ENCODE measurements at regions not wholly inside any gene's neighbourhood (a gene's known extent, or its start where the extent isn't known, plus 50 kb on each side); places are given as distances from the start of the nearest gene placed in this dataset.

DNA sequence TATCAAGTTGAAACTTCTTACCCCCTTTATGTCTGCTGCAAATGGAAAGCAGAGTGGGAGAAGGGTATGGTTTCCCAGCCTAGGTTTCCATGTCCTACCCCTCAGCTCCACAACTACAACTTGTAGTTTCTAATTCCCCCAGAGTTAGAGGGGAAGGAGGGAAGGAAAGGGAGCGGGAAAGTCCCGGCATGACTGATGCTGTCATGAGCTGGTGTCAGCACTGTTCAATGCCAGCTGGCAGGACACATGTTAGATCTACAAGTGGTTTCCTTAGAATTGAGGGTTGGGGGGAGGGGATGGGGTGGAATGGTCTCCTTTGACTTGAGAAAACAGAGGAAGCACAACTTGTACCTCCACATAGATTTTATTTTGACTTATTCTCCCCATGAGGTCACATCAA is 194.0 kb downstream of the MBD2 start:
- ATAC-seq (no peak), DNase-seq (no peak)
- intact Hi-C loops (cut with DNase I, micrococcal nuclease), result no loop called here

DNA sequence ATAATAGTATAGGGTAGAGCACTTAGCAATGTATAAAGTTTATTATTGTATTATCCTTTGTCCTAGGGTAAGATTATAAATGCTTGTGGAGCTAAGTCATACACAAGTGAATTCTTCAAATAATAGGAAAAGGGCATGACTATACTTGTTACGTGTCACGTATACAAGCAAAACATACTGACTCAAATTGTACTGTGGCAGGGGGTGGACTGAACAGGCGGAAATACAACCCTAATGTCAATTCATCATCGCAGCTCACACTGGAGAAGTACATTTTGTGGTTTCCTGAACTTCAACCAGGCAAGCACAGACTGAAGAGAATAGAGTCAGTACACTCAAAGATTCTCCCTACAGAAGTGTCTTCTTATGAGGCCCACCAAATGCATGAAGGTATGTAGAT is 201.0 kb downstream of the MBD2 start:
- intact Hi-C loops (cut with DNase I, micrococcal nuclease), result no loop called here
- no peak for DNase-seq
- no peak for ATAC-seq

DNA sequence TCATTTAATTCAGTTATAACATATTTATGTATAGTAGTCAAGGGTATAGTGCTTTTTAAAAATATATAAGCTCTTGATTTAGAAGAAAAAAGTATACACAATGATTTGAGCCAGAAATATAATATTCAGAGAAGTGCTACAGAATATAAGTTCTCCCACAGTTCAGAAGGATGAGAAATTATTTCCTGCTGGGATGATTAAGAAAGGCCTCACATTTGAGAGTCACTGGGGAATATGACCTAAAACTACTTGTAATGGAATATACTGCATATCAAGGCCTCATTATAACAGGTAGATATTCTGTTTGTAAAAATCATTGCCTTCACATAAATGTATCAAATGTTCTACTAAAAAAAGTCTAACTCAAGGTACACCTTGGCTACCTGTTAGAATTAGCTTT is 203.5 kb downstream of the MBD2 start:
- intact Hi-C loops (cut with DNase I, micrococcal nuclease), result no loop called here
- ATAC-seq (no peak), DNase-seq (no peak)

DNA sequence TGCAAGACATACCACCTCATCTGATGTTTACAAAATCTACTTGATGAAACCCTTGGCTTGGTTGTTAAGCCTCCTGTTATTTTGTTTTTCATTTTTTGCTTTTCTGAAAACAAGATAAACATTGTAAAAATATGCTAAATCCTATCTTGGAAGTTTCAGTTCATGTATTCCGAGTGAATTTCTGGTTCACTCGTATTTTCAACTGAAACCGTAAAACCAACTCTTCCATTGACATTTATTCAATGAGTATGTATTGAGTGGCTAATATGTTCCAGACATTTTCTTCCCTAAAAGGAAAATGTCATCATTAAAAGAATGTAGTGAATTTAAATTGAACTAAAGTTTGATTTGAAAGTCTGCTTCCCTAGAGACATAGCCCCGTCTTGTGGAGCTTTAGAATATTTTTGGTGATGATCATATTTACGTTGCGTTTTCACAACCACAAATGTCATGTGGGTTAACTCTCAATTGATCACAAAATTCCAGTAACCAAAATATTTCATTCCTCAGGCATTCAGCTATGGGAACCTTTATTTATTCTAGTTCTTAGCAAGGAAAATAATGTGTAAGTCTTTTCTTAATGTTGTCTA is 204.2 kb downstream of the MBD2 start:
- intact Hi-C loops (cut with DNase I, micrococcal nuclease), result no loop called here
- no peak for ATAC-seq
- DNase-seq, result no peak

DNA sequence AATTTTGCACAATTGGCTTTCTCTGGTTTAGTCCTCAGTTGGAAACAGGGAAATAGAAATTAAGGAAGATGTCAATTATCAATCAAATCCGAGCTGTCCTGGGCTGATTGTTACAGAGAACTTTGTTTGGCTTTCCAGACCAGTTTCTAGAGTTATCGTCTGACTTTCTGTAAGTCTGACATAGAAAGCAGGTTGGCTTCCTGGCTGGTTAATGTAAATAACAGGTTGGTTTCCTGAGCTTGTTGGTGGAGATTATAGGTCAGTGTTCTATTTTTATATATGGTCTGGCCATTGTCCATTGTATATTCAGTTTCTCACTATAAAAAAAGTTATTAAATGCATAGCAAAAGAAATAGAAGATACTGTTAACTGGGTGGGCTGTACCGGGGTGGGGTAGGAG is 204.8 kb downstream of the MBD2 start:
- intact Hi-C loops (cut with DNase I, micrococcal nuclease), result no loop called here
- DNase-seq (no peak), ATAC-seq (no peak)

DNA sequence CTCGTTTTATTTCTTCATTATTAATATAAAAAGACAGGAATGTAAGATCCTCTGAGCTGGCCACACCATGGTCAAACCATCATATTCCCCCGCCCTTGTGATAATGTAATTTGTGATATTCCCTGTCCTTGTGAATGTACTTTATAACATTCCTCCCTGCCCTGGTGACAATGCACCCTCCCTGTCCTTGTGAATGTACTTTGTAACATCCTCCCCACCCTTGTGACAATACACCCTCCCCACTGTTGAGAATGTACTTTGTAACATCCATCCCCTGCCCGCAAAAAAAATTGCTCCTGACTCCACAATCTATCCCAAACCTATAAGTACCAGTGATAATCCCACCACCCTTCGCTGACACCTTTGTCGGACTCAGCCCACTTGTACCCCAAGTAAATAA is 211.0 kb downstream of the MBD2 start:
- DNase-seq (no peak), ATAC-seq (no peak)
- intact Hi-C loops (cut with DNase I, micrococcal nuclease), result no loop called here

DNA sequence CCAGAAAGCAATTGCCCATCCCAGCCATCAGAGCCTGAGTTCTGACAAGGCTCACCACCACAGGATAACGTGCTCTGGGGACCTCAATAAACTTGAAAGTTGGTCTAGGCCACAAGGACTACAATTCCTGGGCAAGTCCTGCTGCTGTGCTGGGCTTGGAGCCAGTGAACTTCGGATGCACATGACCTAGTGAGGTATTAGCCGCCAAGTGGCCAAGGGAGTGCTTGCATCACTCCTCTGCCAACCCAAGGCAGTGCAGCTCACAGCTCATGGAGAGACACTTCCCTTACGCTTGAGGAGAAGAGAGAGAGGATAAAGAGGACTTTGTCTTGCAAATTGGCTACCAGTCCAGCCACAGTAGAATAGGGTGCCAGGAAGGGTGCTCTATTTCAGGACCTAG is 219.6 kb downstream of the MBD2 start:
- intact Hi-C loops (cut with DNase I, micrococcal nuclease), result no loop called here
- ATAC-seq (no peak), DNase-seq (no peak)

DNA sequence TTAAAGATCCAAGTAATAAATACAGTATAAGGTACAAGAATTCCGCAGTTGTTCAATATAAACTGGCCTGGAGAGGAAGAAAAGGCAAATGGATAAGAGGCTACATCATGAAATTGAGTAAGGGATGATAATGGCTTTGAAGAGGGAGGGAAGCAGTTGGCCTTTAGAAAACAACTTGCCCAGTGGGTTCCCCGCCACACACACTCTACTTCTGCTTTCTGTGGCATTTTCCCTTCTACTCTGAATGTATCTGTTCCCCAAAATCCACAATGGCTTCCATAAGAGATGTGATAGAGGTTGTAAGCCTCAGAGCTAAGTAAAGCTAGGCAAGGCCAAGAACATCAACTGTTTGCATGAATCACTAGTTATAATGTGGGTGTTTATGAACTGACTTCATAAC is 221.3 kb downstream of the MBD2 start:
- DNase-seq (no peak), ATAC-seq (no peak)
- intact Hi-C loops (cut with DNase I, micrococcal nuclease), result no loop called here

DNA sequence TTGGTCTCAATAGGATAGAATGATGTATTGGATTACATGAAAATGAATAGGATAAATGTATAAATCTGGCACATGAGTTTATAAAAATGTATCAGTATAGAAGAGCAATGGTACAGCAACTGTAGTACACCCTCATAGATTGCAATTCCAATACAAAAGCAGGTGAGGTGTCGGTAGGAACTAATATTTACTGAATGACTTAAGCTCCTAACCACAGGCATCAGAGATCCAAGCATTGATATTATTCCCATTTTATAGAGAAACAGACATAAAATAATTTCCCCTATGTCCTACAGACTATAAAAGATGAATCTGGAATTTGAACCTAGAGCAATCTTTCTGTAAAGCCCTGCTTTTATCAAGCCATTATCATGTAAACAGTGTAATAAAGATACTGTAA is 227.4 kb downstream of the MBD2 start:
- intact Hi-C loops (cut with DNase I, micrococcal nuclease), result no loop called here
- ATAC-seq, result no peak
- DNase-seq, result no peak

DNA sequence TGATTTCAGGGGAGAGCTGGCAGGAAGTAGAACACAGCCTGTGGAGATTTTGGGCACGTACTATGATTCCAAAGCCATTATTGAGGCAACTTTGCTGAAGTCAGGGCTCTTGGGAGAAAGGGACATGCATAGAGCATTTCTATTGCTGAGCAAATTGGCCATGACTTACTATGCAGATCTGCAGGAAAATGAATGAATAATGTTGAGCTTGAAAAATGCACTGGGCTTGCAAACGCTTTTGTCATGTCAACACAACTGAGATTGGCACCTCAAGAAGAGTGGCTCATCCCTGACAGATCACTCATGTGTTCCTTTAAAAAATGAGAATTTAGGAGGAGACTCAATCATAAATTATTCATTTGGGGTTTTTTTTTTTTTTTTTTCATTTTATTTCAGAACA is 230.5 kb downstream of the MBD2 start:
- intact Hi-C loops (cut with DNase I, micrococcal nuclease), result no loop called here
- DNase-seq (no peak), ATAC-seq (no peak)

DNA sequence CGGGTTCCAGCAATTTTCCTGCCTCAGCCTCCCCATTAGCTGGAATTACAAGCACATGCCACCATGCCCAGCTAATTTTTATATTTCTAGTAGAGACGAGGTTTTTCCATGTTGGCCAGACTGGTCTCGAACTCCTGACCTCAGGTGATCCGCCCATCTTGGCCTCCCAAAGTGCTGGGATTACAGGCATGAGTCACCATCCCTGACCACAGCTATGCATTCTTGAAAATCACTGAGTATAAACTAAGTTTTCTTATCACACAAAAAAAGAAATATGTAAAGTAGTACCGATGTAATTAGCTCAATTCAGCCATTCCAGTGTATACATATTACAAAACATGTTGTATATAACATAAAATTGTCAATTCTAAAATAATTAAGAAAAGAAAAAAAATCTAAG is 232.7 kb downstream of the MBD2 start:
- intact Hi-C loops (cut with DNase I, micrococcal nuclease), result no loop called here
- DNase-seq (no peak), ATAC-seq (no peak)

DNA sequence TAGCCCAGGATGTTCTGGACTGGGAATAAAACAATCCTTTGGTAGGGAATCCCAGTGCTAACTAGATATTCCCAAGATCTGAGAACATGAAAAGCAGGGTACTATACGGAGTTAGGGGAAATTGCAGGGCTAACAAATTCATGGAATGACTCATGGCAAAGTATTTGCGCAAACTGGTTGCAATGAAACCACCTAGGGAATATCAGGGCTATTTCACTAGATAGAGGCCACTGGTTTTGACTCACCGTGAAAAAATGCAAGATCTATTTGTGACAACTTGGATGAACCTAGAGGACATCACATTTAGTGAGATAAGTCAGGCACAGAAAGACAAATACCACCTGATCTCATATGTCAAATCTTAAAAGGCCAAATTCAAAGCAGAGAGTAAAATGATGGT is 233.3 kb downstream of the MBD2 start:
- intact Hi-C loops (cut with DNase I, micrococcal nuclease), result no loop called here
- ATAC-seq (no peak), DNase-seq (no peak)

DNA sequence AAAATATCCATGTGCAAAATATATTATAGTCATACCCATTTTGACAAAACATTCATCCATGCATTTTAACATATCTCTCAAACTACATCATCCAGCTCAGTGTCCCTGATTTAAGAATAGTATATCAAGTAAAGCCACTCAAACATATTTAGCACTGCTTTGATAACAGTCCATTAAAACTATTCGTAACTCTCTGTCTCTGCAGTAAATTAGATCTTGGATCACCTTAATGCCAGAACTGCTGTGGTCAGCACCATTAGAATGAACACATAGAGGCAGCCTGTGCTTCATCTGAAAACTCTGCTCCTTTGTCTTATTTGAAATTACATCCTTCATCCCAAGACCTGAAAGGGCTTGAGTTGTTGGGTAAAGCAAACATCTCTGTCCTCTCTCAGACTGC is 234.0 kb downstream of the MBD2 start:
- intact Hi-C loops (cut with DNase I, micrococcal nuclease), result no loop called here
- ATAC-seq (no peak), DNase-seq (no peak)

DNA sequence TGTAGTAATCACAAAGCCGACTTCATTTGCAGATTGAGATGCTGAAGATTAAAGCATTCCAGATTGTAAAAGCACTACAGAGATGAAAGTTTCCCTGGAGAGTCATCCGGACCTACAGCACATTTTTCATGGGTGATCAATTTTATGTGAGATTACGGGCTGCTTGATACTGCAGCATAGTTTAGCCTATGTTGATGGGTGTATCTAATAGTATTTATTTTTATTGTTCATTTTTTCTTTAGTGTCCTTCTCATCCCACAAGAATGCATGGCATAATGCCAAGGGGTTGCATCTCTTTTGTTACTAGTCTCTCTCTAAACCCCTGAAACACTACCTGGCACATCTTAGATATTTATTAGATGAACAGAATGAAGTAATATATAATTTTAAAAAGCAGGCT is 240.4 kb downstream of the MBD2 start:
- DNase-seq (no peak), ATAC-seq (no peak)
- intact Hi-C loops (cut with DNase I, micrococcal nuclease), result no loop called here

DNA sequence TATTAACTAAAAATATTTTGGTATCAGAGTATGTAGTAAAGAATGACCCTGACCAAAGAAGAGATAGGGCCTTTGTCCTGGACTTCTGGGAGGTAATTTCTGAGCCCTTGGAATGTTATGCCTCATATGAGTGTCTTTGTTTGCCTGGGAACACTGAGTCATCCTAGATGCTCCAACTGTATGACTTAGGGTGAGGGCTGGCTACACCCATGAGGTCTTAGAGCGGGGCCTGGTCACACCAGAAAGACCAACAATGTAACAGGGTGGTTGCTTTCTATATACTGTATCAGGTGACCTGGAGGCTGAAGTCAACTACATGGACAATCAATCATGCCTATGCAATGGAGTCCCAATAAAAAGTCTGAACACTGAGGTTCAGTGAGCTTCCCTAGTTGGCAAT is 253.1 kb downstream of the MBD2 start:
- no peak for DNase-seq
- intact Hi-C loops (cut with DNase I, micrococcal nuclease), result no loop called here
- no peak for ATAC-seq

DNA sequence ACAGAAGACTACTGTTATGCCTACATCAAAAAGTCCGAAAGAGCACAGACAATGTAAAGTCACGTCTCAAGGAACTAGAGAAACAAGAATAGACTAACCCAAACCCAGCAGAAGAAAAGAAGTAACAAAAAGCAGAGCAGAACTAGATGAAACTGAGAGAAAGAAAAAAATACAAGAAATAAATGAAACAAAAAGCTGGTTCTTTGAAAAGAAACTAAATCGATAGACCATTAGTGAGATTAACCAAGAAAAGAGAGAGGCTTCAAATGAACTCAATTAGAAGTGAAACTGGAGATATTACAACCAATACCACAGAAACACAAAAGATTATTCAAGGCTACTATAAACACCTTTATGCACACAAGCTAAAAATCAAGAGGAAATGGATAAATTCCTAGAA is 271.8 kb downstream of the MBD2 start:
- DNase-seq (no peak), ATAC-seq (no peak)
- intact Hi-C loops (cut with DNase I, micrococcal nuclease), result no loop called here

DNA sequence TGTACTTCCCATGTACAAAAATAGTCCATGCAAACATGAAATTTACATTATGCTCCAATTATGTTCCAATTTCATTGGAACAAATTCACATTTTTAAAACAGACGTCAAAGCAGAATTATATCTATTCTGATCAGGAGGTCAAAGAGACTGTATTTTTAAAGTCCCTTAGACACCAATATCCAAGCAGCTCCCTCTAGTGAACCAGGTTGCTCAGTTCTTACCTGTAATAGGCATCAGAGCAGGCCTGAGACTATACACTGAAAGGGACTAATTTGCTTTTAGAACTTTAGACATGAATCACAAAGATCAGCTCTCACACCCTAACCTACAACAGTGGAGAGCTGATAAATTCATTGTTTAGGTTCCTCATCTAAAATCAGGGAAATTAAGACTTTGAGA is 273.9 kb downstream of the MBD2 start:
- no peak for ATAC-seq
- DNase-seq, result no peak
- intact Hi-C loops (cut with DNase I, micrococcal nuclease), result no loop called here

DNA sequence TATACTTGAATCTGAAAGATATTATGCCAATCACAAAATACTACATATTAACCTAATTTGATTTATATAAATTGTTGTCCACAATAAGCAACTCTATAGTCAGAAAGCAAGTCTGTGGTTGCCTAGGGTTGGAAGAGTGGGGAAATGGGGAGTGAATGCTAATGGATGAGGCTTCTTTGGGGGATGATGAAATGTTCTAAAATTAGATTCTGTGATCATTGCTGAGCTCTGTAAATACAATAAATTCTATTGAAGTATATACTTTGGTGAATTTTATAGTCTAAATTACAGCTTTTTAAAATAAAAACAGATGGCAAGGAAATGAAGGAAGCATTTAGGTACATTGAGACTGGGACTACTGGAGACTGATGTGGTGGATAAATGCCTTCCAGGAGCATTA is 275.5 kb downstream of the MBD2 start:
- intact Hi-C loops (cut with DNase I, micrococcal nuclease), result no loop called here
- DNase-seq, result no peak
- no peak for ATAC-seq

DNA sequence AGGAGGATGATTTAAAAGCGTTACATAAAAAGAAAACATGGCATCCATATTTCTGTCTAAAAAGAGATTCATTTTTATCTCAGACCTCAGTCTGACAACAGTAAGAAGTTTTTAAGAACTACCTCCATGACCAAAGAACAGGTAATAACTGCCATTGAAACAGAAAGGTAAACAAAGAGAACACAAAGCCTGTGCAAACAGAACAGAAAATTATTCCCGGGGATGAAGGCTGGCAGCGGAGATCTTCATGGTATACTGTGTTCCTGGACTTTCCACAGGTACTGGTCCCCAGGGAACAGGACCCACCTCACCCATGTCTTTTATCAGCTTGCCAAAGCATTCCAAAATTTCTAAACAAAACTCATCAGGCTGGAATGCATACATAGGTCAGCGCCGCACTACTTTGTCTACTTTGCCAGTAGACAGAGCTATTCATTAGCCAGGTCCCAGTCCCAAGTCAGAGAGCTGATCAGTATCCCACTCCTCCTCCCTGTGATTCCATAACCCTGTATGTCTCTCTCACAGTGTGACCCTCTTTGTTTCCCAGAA is 277.3 kb downstream of the MBD2 start:
- ATAC-seq, result no peak
- no peak for DNase-seq
- intact Hi-C loops (cut with DNase I, micrococcal nuclease), result no loop called here

DNA sequence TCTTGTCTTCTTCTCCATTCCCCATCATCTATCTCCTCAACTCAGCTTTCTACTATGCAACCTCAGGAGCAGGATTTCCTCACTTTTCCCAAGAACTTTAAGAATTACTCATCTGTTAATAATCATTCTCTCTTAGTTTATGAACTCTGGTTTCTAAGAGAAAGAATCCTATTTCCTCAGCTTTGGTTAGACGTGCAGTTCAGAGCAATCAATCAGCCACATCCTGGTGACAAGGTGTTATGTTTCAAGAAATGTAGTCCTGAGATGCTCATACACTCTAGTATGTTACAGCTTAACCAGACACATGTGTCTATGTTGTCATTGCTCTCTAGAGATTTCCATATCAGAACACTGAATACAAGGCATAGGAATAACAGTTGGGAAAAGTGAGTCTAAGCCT is 277.9 kb downstream of the MBD2 start:
- intact Hi-C loops (cut with DNase I, micrococcal nuclease), result no loop called here
- DNase-seq, result no peak
- ATAC-seq, result no peak

DNA sequence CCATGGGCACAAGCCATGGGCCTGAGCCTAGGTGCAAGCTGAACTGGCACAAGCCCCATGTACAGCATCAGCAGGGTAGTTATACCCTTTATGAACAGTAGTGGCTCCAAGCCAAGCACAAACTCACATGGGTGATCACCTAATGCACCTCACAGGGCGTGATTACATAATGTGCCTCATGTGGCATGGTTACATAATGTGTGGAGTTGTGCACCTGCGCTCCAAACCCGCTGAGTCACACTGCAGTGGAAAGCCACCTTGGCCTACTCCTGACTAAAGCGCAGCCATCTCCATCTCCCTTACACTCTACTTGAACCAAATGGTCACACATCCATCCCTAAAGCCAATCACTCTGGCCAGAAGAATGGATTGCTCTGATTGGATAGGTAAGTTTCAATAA is 279.7 kb downstream of the MBD2 start:
- intact Hi-C loops (cut with DNase I, micrococcal nuclease), result no loop called here
- no peak for ATAC-seq
- no peak for DNase-seq
